ENCODE measurements at regions not wholly inside any gene's neighbourhood (a gene's known extent, or its start where the extent isn't known, plus 50 kb on each side); places are given as distances from the start of the nearest gene placed in this dataset.

GRCh38 chr9:38306899-38307298 is 85.6 kb upstream of the ALDH1B1 start:
- H3K36me3 ChIP-seq: no peaks in the 10 kb centered on the region
- no peak overlapping the region for H3K4me3 ChIP-seq
- H3K27ac ChIP-seq: no peak overlapping the region
- no peaks in the 10 kb centered on the region for H3K27me3 ChIP-seq
- TF ChIP-seq CTCF (IDR thresholded peaks at IDR 0.05): no peak
- no peak for TF ChIP-seq POLR2A (IDR thresholded peaks at IDR 0.05)
- no peak for DNase-seq
- H3K4me1 ChIP-seq: no peaks in the 10 kb centered on the region
- no peaks in the 10 kb centered on the region for H3K9me3 ChIP-seq

- Histone ChIP-seq H3K27me3 (no peaks in the 10 kb centered on the region), H3K4me3 (no peak overlapping the region), H3K9me3 (no peaks in the 10 kb centered on the region), H3K4me1 (no peaks in the 10 kb centered on the region), H3K27ac (no peak overlapping the region), H3K36me3 (no peaks in the 10 kb centered on the region)
- DNase-seq: no peak
- no peak for TF ChIP-seq POLR2A (IDR thresholded peaks at IDR 0.05)
- TF ChIP-seq CTCF (IDR thresholded peaks at IDR 0.05): no peak
These were observed 86.9 kb upstream of the ALDH1B1 start for GRCh38 chr9:38305582-38305981.

GRCh38 chr9:38301376-38302106 is 91.0 kb upstream of the ALDH1B1 start:
- H3K36me3 ChIP-seq: no peaks in the 10 kb centered on the region
- no peaks in the 10 kb centered on the region for H3K9me3 ChIP-seq
- no peak for DNase-seq
- H3K27me3 ChIP-seq: no peaks in the 10 kb centered on the region
- H3K4me1 ChIP-seq: no peaks in the 10 kb centered on the region
- no peak overlapping the region for H3K27ac ChIP-seq
- no peak overlapping the region for H3K4me3 ChIP-seq
- no peak for TF ChIP-seq POLR2A (IDR thresholded peaks at IDR 0.05)
- TF ChIP-seq CTCF (IDR thresholded peaks at IDR 0.05): no peak

GRCh38 chr9:38299856-38300255 is 92.6 kb upstream of the ALDH1B1 start:
- TF ChIP-seq POLR2A (IDR thresholded peaks at IDR 0.05): no peak
- no peak for TF ChIP-seq CTCF (IDR thresholded peaks at IDR 0.05)
- H3K4me1 ChIP-seq: no peaks in the 10 kb centered on the region
- no peak overlapping the region for H3K4me3 ChIP-seq
- H3K27ac ChIP-seq: no peak overlapping the region
- no peaks in the 10 kb centered on the region for H3K36me3 ChIP-seq
- no peak for DNase-seq
- H3K9me3 ChIP-seq: no peaks in the 10 kb centered on the region
- no peaks in the 10 kb centered on the region for H3K27me3 ChIP-seq

GRCh38 chr9:38298904-38299303 is 93.6 kb upstream of the ALDH1B1 start:
- Histone ChIP-seq H3K36me3 (no peaks in the 10 kb centered on the region), H3K27ac (no peak overlapping the region), H3K9me3 (no peaks in the 10 kb centered on the region), H3K4me3 (no peak overlapping the region), H3K27me3 (no peaks in the 10 kb centered on the region), H3K4me1 (no peaks in the 10 kb centered on the region)
- no peak for DNase-seq
- no peak for TF ChIP-seq POLR2A (IDR thresholded peaks at IDR 0.05)
- no peak for TF ChIP-seq CTCF (IDR thresholded peaks at IDR 0.05)

GRCh38 chr9:38298503-38298902 is 94.0 kb upstream of the ALDH1B1 start:
- Histone ChIP-seq H3K27me3 (no peaks in the 10 kb centered on the region), H3K4me1 (no peaks in the 10 kb centered on the region), H3K27ac (no peak overlapping the region)

More at GRCh38 chr9:38298503-38298902, 94.0 kb upstream of the ALDH1B1 start:
- H3K4me3 ChIP-seq: no peak overlapping the region
- no peaks in the 10 kb centered on the region for H3K9me3 ChIP-seq
- TF ChIP-seq CTCF (IDR thresholded peaks at IDR 0.05) (no peak), POLR2A (IDR thresholded peaks at IDR 0.05) (no peak)
- no peaks in the 10 kb centered on the region for H3K36me3 ChIP-seq
- DNase-seq: no peak
